ENCODE measurements at regions not wholly inside any gene's neighbourhood (a gene's known extent, or its start where the extent isn't known, plus 50 kb on each side); places are given as distances from the start of the nearest gene placed in this dataset.

GRCh38 chr1:238953448-238954010 is 432.8 kb upstream of the CHRM3 start:
- Histone ChIP-seq H3K36me3 (no peaks in the 10 kb centered on the region), H3K27ac (no peak overlapping the region), H3K9me3 (no peaks in the 10 kb centered on the region), H3K9ac (ENCODE audit: low read depth in 2 of 2, low read length in 2 of 2) (no peak overlapping the region), H3K27me3 (no peaks in the 10 kb centered on the region), H3K4me3 (no peak overlapping the region), H3K4me1 (no peaks in the 10 kb centered on the region)
- no peak for DNase-seq
- intact Hi-C loops (cut with DNase I) = loop anchor here (10.0 kb wide), 1 partner anchor 699 kb away; no protein-coding TSS in a partner anchor
- TF ChIP-seq CTCF (IDR thresholded peaks at IDR 0.05) = no peak

- H3K9ac ChIP-seq (ENCODE audit: low read depth in 2 of 2, low read length in 2 of 2) = no peak overlapping the region
Measured at GRCh38 chr1:238951809-238952208, 434.6 kb upstream of the CHRM3 start.

GRCh38 chr1:238950784-238951183 is 435.6 kb upstream of the CHRM3 start:
- no peak overlapping the region for H3K9ac ChIP-seq (ENCODE audit: low read depth in 2 of 2, low read length in 2 of 2)
- intact Hi-C loops (cut with DNase I) = loop anchor here (10.0 kb wide), 1 partner anchor 696 kb away; no protein-coding TSS in a partner anchor
- no peak for TF ChIP-seq CTCF (IDR thresholded peaks at IDR 0.05)
- H3K4me3 ChIP-seq = no peak overlapping the region
- DNase-seq = no peak
- no peaks in the 10 kb centered on the region for H3K36me3 ChIP-seq
- no peaks in the 10 kb centered on the region for H3K27me3 ChIP-seq
- H3K4me1 ChIP-seq = no peaks in the 10 kb centered on the region
- H3K9me3 ChIP-seq = no peaks in the 10 kb centered on the region
- no peak overlapping the region for H3K27ac ChIP-seq

More at GRCh38 chr1:238951809-238952208, 434.6 kb upstream of the CHRM3 start:
- Histone ChIP-seq H3K4me3 (no peak overlapping the region), H3K9me3 (no peaks in the 10 kb centered on the region), H3K4me1 (no peaks in the 10 kb centered on the region), H3K27ac (no peak overlapping the region), H3K36me3 (no peaks in the 10 kb centered on the region), H3K27me3 (no peaks in the 10 kb centered on the region)
- no peak for TF ChIP-seq CTCF (IDR thresholded peaks at IDR 0.05)
- peak; percentile 22 for DNase-seq
- intact Hi-C loops (cut with DNase I) = loop anchor here (10.0 kb wide), 1 partner anchor 697 kb away; no protein-coding TSS in a partner anchor

GRCh38 chr1:238950017-238950416 is 436.4 kb upstream of the CHRM3 start:
- H3K27me3 ChIP-seq = no peaks in the 10 kb centered on the region
- no peak for TF ChIP-seq CTCF (IDR thresholded peaks at IDR 0.05)
- no peaks in the 10 kb centered on the region for H3K4me1 ChIP-seq
- H3K36me3 ChIP-seq = no peaks in the 10 kb centered on the region
- H3K9ac ChIP-seq (ENCODE audit: low read depth in 2 of 2, low read length in 2 of 2) = no peak overlapping the region
- H3K4me3 ChIP-seq = no peak overlapping the region
- intact Hi-C loops (cut with DNase I) = loop anchor here (10.0 kb wide), 1 partner anchor 695 kb away; no protein-coding TSS in a partner anchor
- H3K9me3 ChIP-seq = no peaks in the 10 kb centered on the region
- no peak for DNase-seq
- H3K27ac ChIP-seq = no peak overlapping the region

- DNase-seq = no peak
- Histone ChIP-seq H3K4me1 (no peaks in the 10 kb centered on the region), H3K4me3 (no peak overlapping the region), H3K27me3 (no peaks in the 10 kb centered on the region), H3K9me3 (no peaks in the 10 kb centered on the region), H3K27ac (no peak overlapping the region), H3K36me3 (no peaks in the 10 kb centered on the region), H3K9ac (ENCODE audit: low read depth in 2 of 2, low read length in 2 of 2) (no peak overlapping the region)
- no peak for TF ChIP-seq CTCF (IDR thresholded peaks at IDR 0.05)
- intact Hi-C loops (cut with DNase I) = no loop called here
Measured at GRCh38 chr1:238944028-238944427, 442.3 kb upstream of the CHRM3 start.

Measured in colonic mucosa (tissue), 4 donors.